Testis (tissue), 2 donors: ENCODE measurements at regions not wholly inside any gene's neighbourhood (a gene's known extent, or its start where the extent isn't known, plus 50 kb on each side); places are given as distances from the start of the nearest gene placed in this dataset.
"Not testable (repeated sequence)": the region's sequence is repeated elsewhere in the genome, so short reads cannot be mapped to it uniquely, and the experiment has no call there.

Source experiments
- DNase-seq: peaks from one replicate; pipeline ENCODE4 v3.0.0-alpha.2; 2019
- H3K27ac ChIP-seq, 2 donors: fragments of 200-600 bp; sonication (generic); one replicate each; pipeline ENCODE4 v1.5.1; 2019
- H3K27me3 ChIP-seq: fragments of 200-600 bp; sonication (generic); one replicate; pipeline ENCODE4 v1.5.1; 2019
- H3K36me3 ChIP-seq: fragments of 200-600 bp; sonication (generic); one replicate; pipeline ENCODE4 v1.5.1; 2017; ENCODE audit warnings: low read depth; ENCODE audit errors: missing control alignments
- H3K4me1 ChIP-seq: fragments of 200-600 bp; sonication (generic); one replicate; pipeline ENCODE4 v1.5.1; 2019
- H3K4me3 ChIP-seq, 2 donors: fragments of 200-600 bp; sonication (generic); one replicate each; pipeline ENCODE4 v1.5.1; 2017 to 2019
- H3K9me3 ChIP-seq: fragments of 200-600 bp; sonication (generic); one replicate; pipeline ENCODE4 v1.5.1; 2017
- WGBS, 2 donors: methylation state at CpG; one replicate each; pipeline ENCODE4 v1.1.5; 2018; 5-methylcytosine and 5-hydroxymethylcytosine counted together
- intact Hi-C: fragments of 100-400 bp; cut with DNase I; formaldehyde crosslinking; loops from one replicate; pipeline ENCODE4 v1.15.1; 2023; ENCODE audit warnings: low total_unique reads

GRCh38 chrY:3088149-3088548 is 153.0 kb downstream of the ZFY start:
- DNase-seq, H3K27ac ChIP-seq, intact Hi-C loops, H3K4me3 ChIP-seq, H3K4me1 ChIP-seq, H3K27me3 ChIP-seq, H3K9me3 ChIP-seq, H3K36me3 ChIP-seq: not testable (repeated sequence)
- WGBS, 2 donors, result 11 to 40% methylated on average over 1 of the region's 2 CpGs

- H3K4me1 ChIP-seq, DNase-seq, H3K27ac ChIP-seq, H3K36me3 ChIP-seq, intact Hi-C loops, H3K9me3 ChIP-seq, H3K27me3 ChIP-seq, H3K4me3 ChIP-seq: not testable (repeated sequence)
- WGBS, 2 donors, result 73 to 95% methylated on average over 1 to 4 of the region's 4 CpGs
Observed at GRCh38 chrY:3108674-3109073, 173.5 kb downstream of the ZFY start.

GRCh38 chrY:3120234-3120633 is 185.1 kb downstream of the ZFY start:
- intact Hi-C loops, H3K27ac ChIP-seq: not testable (repeated sequence)
- 60 to 83% methylated on average over 1 of the region's 1 CpG for WGBS, 2 donors

GRCh38 chrY:3120716-3121115 is 185.5 kb downstream of the ZFY start:
- DNase-seq, intact Hi-C loops, H3K27me3 ChIP-seq, H3K36me3 ChIP-seq, H3K4me3 ChIP-seq, H3K4me1 ChIP-seq, H3K9me3 ChIP-seq, H3K27ac ChIP-seq: not testable (repeated sequence)

More at GRCh38 chrY:3120234-3120633, 185.1 kb downstream of the ZFY start:
- H3K27me3 ChIP-seq, H3K4me1 ChIP-seq, H3K36me3 ChIP-seq, DNase-seq, H3K4me3 ChIP-seq, H3K9me3 ChIP-seq: not testable (repeated sequence)

- H3K4me3 ChIP-seq, H3K27me3 ChIP-seq, intact Hi-C loops: not testable (repeated sequence)
Observed at GRCh38 chrY:3123482-3123881, 188.3 kb downstream of the ZFY start.

GRCh38 chrY:3171074-3171473 is 235.9 kb downstream of the ZFY start:
- H3K27me3 ChIP-seq, H3K4me3 ChIP-seq, H3K27ac ChIP-seq, DNase-seq, H3K4me1 ChIP-seq, intact Hi-C loops, H3K9me3 ChIP-seq, H3K36me3 ChIP-seq: not testable (repeated sequence)
- WGBS, 2 donors, result 82 to 86% methylated on average over 2 of the region's 2 CpGs

More at GRCh38 chrY:3123482-3123881, 188.3 kb downstream of the ZFY start:
- H3K9me3 ChIP-seq, H3K27ac ChIP-seq, H3K4me1 ChIP-seq, DNase-seq, H3K36me3 ChIP-seq: not testable (repeated sequence)
- no CpG with 5 or more reads among the region's 3 CpGs for WGBS, 2 donors

GRCh38 chrY:3195035-3195434 is 259.9 kb downstream of the ZFY start:
- H3K27ac ChIP-seq, H3K4me1 ChIP-seq, H3K27me3 ChIP-seq, intact Hi-C loops, H3K9me3 ChIP-seq, H3K4me3 ChIP-seq, H3K36me3 ChIP-seq, DNase-seq: not testable (repeated sequence)
- 69% methylated on average over 4 of the region's 5 CpGs; no CpG with 5 or more reads in 1 of the 2 donors for WGBS, 2 donors

- 100% methylated on average over 2 of the region's 3 CpGs; no CpG with 5 or more reads in 1 of the 2 donors for WGBS, 2 donors
- H3K9me3 ChIP-seq, H3K4me3 ChIP-seq, DNase-seq, H3K4me1 ChIP-seq, H3K36me3 ChIP-seq, H3K27ac ChIP-seq, H3K27me3 ChIP-seq, intact Hi-C loops: not testable (repeated sequence)
Observed at GRCh38 chrY:3202287-3202686, 267.1 kb downstream of the ZFY start.

- H3K27me3 ChIP-seq, H3K27ac ChIP-seq, intact Hi-C loops, H3K4me3 ChIP-seq, H3K9me3 ChIP-seq, H3K36me3 ChIP-seq, DNase-seq, H3K4me1 ChIP-seq: not testable (repeated sequence)
Observed at GRCh38 chrY:3206733-3207132, 271.6 kb downstream of the ZFY start.

- H3K27ac ChIP-seq, H3K9me3 ChIP-seq, H3K4me3 ChIP-seq, H3K36me3 ChIP-seq, H3K4me1 ChIP-seq, DNase-seq, H3K27me3 ChIP-seq, intact Hi-C loops: not testable (repeated sequence)
- 56% methylated on average over 1 of the region's 1 CpG; no CpG with 5 or more reads in 1 of the 2 donors for WGBS, 2 donors
Observed at GRCh38 chrY:3213183-3213582, 278.0 kb downstream of the ZFY start.

- intact Hi-C loops, result not testable (repeated sequence)
Observed at GRCh38 chrY:3218134-3218533, 283.0 kb downstream of the ZFY start.

GRCh38 chrY:3218559-3218958 is 283.4 kb downstream of the ZFY start:
- H3K36me3 ChIP-seq, H3K27ac ChIP-seq, H3K27me3 ChIP-seq, intact Hi-C loops, H3K4me3 ChIP-seq, H3K9me3 ChIP-seq, DNase-seq, H3K4me1 ChIP-seq: not testable (repeated sequence)
- 82 to 92% methylated on average over 3 to 6 of the region's 6 CpGs for WGBS, 2 donors

More at GRCh38 chrY:3218134-3218533, 283.0 kb downstream of the ZFY start:
- WGBS, 2 donors, result 25 to 29% methylated on average over 2 to 3 of the region's 4 CpGs
- H3K9me3 ChIP-seq, H3K36me3 ChIP-seq, H3K4me3 ChIP-seq, DNase-seq, H3K4me1 ChIP-seq, H3K27me3 ChIP-seq, H3K27ac ChIP-seq: not testable (repeated sequence)

- H3K27me3 ChIP-seq, H3K4me3 ChIP-seq, H3K4me1 ChIP-seq, intact Hi-C loops, H3K27ac ChIP-seq, DNase-seq, H3K36me3 ChIP-seq, H3K9me3 ChIP-seq: not testable (repeated sequence)
- 94 to 96% methylated on average over 2 of the region's 2 CpGs for WGBS, 2 donors
Observed at GRCh38 chrY:3262911-3263310, 316.0 kb upstream of the TGIF2LY start.
